ENCODE measurements at regions not wholly inside any gene's neighbourhood (a gene's known extent, or its start where the extent isn't known, plus 50 kb on each side); places are given as distances from the start of the nearest gene placed in this dataset.

- no peaks in the 10 kb centered on the region for H3K4me1 ChIP-seq (replicated peaks; ENCODE audit: insufficient read depth)
- TF ChIP-seq, protein P1, sequence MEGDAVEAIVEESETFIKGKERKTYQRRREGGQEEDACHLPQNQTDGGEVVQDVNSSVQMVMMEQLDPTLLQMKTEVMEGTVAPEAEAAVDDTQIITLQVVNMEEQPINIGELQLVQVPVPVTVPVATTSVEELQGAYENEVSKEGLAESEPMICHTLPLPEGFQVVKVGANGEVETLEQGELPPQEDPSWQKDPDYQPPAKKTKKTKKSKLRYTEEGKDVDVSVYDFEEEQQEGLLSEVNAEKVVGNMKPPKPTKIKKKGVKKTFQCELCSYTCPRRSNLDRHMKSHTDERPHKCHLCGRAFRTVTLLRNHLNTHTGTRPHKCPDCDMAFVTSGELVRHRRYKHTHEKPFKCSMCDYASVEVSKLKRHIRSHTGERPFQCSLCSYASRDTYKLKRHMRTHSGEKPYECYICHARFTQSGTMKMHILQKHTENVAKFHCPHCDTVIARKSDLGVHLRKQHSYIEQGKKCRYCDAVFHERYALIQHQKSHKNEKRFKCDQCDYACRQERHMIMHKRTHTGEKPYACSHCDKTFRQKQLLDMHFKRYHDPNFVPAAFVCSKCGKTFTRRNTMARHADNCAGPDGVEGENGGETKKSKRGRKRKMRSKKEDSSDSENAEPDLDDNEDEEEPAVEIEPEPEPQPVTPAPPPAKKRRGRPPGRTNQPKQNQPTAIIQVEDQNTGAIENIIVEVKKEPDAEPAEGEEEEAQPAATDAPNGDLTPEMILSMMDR (conservative IDR thresholded peaks at IDR 0.05) = no peak
- no peak for TF ChIP-seq EZH2 (IDR thresholded peaks at IDR 0.05; ENCODE audit: low read depth)
- no peak overlapping the region for H3K27ac ChIP-seq
- H3K4me3 ChIP-seq = no peak overlapping the region
- H3K9me3 ChIP-seq (ENCODE audit: insufficient read depth, low read depth) = no peaks in the 10 kb centered on the region
- no peak for DNase-seq
- H3K79me2 ChIP-seq (ENCODE audit: low read depth) = no peaks in the 10 kb centered on the region
- CTCF ChIA-PET = no interaction called here
- H3K36me3 ChIP-seq (ENCODE audit: low read depth) = no peaks in the 10 kb centered on the region
- H2AFZ ChIP-seq = no peak overlapping the region
- H3F3A ChIP-seq (ENCODE audit: insufficient read depth, low read depth) = no peaks in the 10 kb centered on the region
- POLR2A ChIA-PET (ENCODE audit: unreplicated experiment) = no interaction called here
- H3K4me2 ChIP-seq = no peak overlapping the region
- H3K27me3 ChIP-seq (ENCODE audit: insufficient read depth, low read depth) = no peaks in the 10 kb centered on the region
- intact Hi-C loops (cut with micrococcal nuclease; ENCODE audit: unreplicated experiment) = no loop called here
- H4K20me1 ChIP-seq (ENCODE audit: insufficient read depth) = no peaks in the 10 kb centered on the region
- BruUV-seq (replicated peaks) = no TSS peak
- H3K9me2 ChIP-seq (ENCODE audit: insufficient read depth) = no peaks in the 10 kb centered on the region
Measured at GRCh38 chr2:194203898-194204297, 1453.1 kb upstream of the SLC39A10 start.

- ChIA-PET CTCF (no interaction called here), POLR2A (ENCODE audit: unreplicated experiment) (interaction anchor here (0.7 kb wide), 1 partner anchor 1897 kb away, joined by 12 read pairs; no protein-coding TSS in a partner anchor)
- Histone ChIP-seq H3K4me1 (replicated peaks; ENCODE audit: insufficient read depth) (no peaks in the 10 kb centered on the region), H2AFZ (no peak overlapping the region), H3K79me2 (ENCODE audit: low read depth) (no peaks in the 10 kb centered on the region), H3K9me3 (ENCODE audit: insufficient read depth, low read depth) (no peaks in the 10 kb centered on the region), H3K4me3 (no peak overlapping the region), H3F3A (ENCODE audit: insufficient read depth, low read depth) (no peaks in the 10 kb centered on the region), H3K27ac (no peak overlapping the region), H4K20me1 (ENCODE audit: insufficient read depth) (no peaks in the 10 kb centered on the region), H3K4me2 (no peak overlapping the region), H3K27me3 (ENCODE audit: insufficient read depth, low read depth) (no peaks in the 10 kb centered on the region), H3K36me3 (ENCODE audit: low read depth) (no peaks in the 10 kb centered on the region), H3K9me2 (ENCODE audit: insufficient read depth) (no peaks in the 10 kb centered on the region)
- no TSS peak for BruUV-seq (replicated peaks)
- intact Hi-C loops (cut with micrococcal nuclease; ENCODE audit: unreplicated experiment) = no loop called here
- TF ChIP-seq, protein P1 (conservative IDR thresholded peaks at IDR 0.05) = no peak
- TF ChIP-seq EZH2 (IDR thresholded peaks at IDR 0.05; ENCODE audit: low read depth) = no peak
- DNase-seq = no peak
Measured at GRCh38 chr2:194182888-194183287, 1474.1 kb upstream of the SLC39A10 start.

GRCh38 chr2:194176134-194176533 lies 1480.9 kb upstream of the SLC39A10 start:
- Histone ChIP-seq H3K9me2 (ENCODE audit: insufficient read depth) (no peaks in the 10 kb centered on the region), H3F3A (ENCODE audit: insufficient read depth, low read depth) (no peaks in the 10 kb centered on the region), H2AFZ (no peak overlapping the region), H3K36me3 (ENCODE audit: low read depth) (no peaks in the 10 kb centered on the region), H3K79me2 (ENCODE audit: low read depth) (no peaks in the 10 kb centered on the region), H3K4me3 (no peak overlapping the region), H3K9me3 (ENCODE audit: insufficient read depth, low read depth) (no peaks in the 10 kb centered on the region), H3K4me1 (replicated peaks; ENCODE audit: insufficient read depth) (no peaks in the 10 kb centered on the region), H4K20me1 (ENCODE audit: insufficient read depth) (no peaks in the 10 kb centered on the region), H3K4me2 (no peak overlapping the region), H3K27ac (no peak overlapping the region), H3K27me3 (ENCODE audit: insufficient read depth, low read depth) (no peaks in the 10 kb centered on the region)
- BruUV-seq (replicated peaks) = no TSS peak
- intact Hi-C loops (cut with micrococcal nuclease; ENCODE audit: unreplicated experiment) = no loop called here
- DNase-seq = no peak
- CTCF ChIA-PET = no interaction called here
- TF ChIP-seq EZH2 (IDR thresholded peaks at IDR 0.05; ENCODE audit: low read depth) = no peak
- POLR2A ChIA-PET (ENCODE audit: unreplicated experiment) = no interaction called here

GRCh38 chr2:194166818-194167217 lies 1490.2 kb upstream of the SLC39A10 start:
- no TSS peak for BruUV-seq (replicated peaks)

More at GRCh38 chr2:194166818-194167217, 1490.2 kb upstream of the SLC39A10 start:
- no peaks in the 10 kb centered on the region for H3K27me3 ChIP-seq (ENCODE audit: insufficient read depth, low read depth)
- no peaks in the 10 kb centered on the region for H3K9me2 ChIP-seq (ENCODE audit: insufficient read depth)
- no peak overlapping the region for H2AFZ ChIP-seq
- no peaks in the 10 kb centered on the region for H3K4me1 ChIP-seq (replicated peaks; ENCODE audit: insufficient read depth)
- no peak overlapping the region for H3K27ac ChIP-seq
- no peaks in the 10 kb centered on the region for H3K79me2 ChIP-seq (ENCODE audit: low read depth)
- no peaks in the 10 kb centered on the region for H4K20me1 ChIP-seq (ENCODE audit: insufficient read depth)
- ChIA-PET CTCF (no interaction called here), POLR2A (ENCODE audit: unreplicated experiment) (no interaction called here)
- no peaks in the 10 kb centered on the region for H3F3A ChIP-seq (ENCODE audit: insufficient read depth, low read depth)
- TF ChIP-seq EZH2 (IDR thresholded peaks at IDR 0.05; ENCODE audit: low read depth) = no peak
- TF ChIP-seq, protein P1 (conservative IDR thresholded peaks at IDR 0.05) = peak; percentile 59
- DNase-seq = no peak
- H3K36me3 ChIP-seq (ENCODE audit: low read depth) = no peaks in the 10 kb centered on the region
- no peaks in the 10 kb centered on the region for H3K9me3 ChIP-seq (ENCODE audit: insufficient read depth, low read depth)
- H3K4me3 ChIP-seq = no peak overlapping the region
- intact Hi-C loops (cut with micrococcal nuclease; ENCODE audit: unreplicated experiment) = no loop called here
- H3K4me2 ChIP-seq = no peak overlapping the region

Data from PC-9 (cell line).